Keratinocyte (primary cell): ENCODE measurements at regions not wholly inside any gene's neighbourhood (a gene's known extent, or its start where the extent isn't known, plus 50 kb on each side); places are given as distances from the start of the nearest gene placed in this dataset.

Experiments
- DNase-seq: peaks from one replicate; pipeline ENCODE4 v3.0.0-alpha.2; 2011; ENCODE audit warnings: low read depth, missing footprints, low spot score
- FAIRE-seq: peaks from 2 replicates; lab custom pipeline; 2011; peaks lifted over from hg19 to GRCh38; lab: Jason Lieb, UNC
- H2AFZ ChIP-seq: 2 replicates; pipeline ENCODE4 v1.6.0; 2012; ENCODE audit warnings: low read length, control low read depth, inconsistent platforms; ENCODE audit not compliant: control insufficient read depth
- H3K27ac ChIP-seq: 2 replicates; pipeline ENCODE4 v1.5.1; 2011; ENCODE audit warnings: low read length; ENCODE audit not compliant: control insufficient read depth, insufficient read depth
- H3K27me3 ChIP-seq: 3 replicates; pipeline ENCODE4 v1.6.0; 2011; ENCODE audit warnings: low read length; ENCODE audit not compliant: control insufficient read depth, insufficient read depth; ENCODE audit errors: extremely low read depth
- H3K36me3 ChIP-seq, 2 experiments: 2 replicates in 1 of 2; 3 replicates in 1 of 2; pipeline ENCODE4 v1.5.1; 2011; ENCODE audit warnings: low read length in 2 of 2, mild to moderate bottlenecking in 1 of 2; ENCODE audit not compliant: control insufficient read depth in 2 of 2, insufficient read depth in 2 of 2; ENCODE audit errors: extremely low read depth in 1 of 2
- H3K4me1 ChIP-seq: 3 replicates; pipeline ENCODE4 v1.5.1; 2011; ENCODE audit warnings: low read length; ENCODE audit not compliant: control insufficient read depth, insufficient read depth; ENCODE audit errors: extremely low read depth
- H3K4me2 ChIP-seq: 3 replicates; pipeline ENCODE4 v1.6.0; 2011; ENCODE audit warnings: low read depth, low read length; ENCODE audit not compliant: control insufficient read depth, insufficient read depth; ENCODE audit errors: extremely low read depth
- H3K4me3 ChIP-seq, 3 experiments: fragments of 200-600 bp in 1 of 3; sonication (generic) in 1 of 3; 2 replicates in 2 of 3; 3 replicates in 1 of 3; pipeline ENCODE4 v1.5.1; 2011 to 2016; ENCODE audit warnings: low read length in 3 of 3, mild to moderate bottlenecking in 3 of 3, control low read depth in 2 of 3, inconsistent platforms in 1 of 3, low read depth in 1 of 3, mixed read lengths in 1 of 3, mixed run types in 1 of 3, moderate library complexity in 1 of 3; ENCODE audit not compliant: control insufficient read depth in 2 of 3, insufficient read depth in 2 of 3; ENCODE audit errors: extremely low read depth in 1 of 3
- H3K79me2 ChIP-seq: 2 replicates; pipeline ENCODE4 v1.6.0; 2012; ENCODE audit warnings: low read length; ENCODE audit not compliant: control insufficient read depth, insufficient read depth
- H3K9ac ChIP-seq: 3 replicates; pipeline ENCODE4 v1.6.0; 2011; ENCODE audit warnings: low read length; ENCODE audit not compliant: control insufficient read depth, insufficient read depth; ENCODE audit errors: extremely low read depth
- H3K9me1 ChIP-seq: 3 replicates; pipeline ENCODE4 v1.6.0; 2011; ENCODE audit warnings: low read length; ENCODE audit not compliant: control insufficient read depth, insufficient read depth; ENCODE audit errors: extremely low read depth
- H3K9me3 ChIP-seq: 2 replicates; pipeline ENCODE4 v1.5.1; 2012; ENCODE audit warnings: low read depth, low read length; ENCODE audit not compliant: control insufficient read depth
- H4K20me1 ChIP-seq: 3 replicates; pipeline ENCODE4 v1.6.0; 2011; ENCODE audit warnings: low read length; ENCODE audit not compliant: control insufficient read depth, insufficient read depth; ENCODE audit errors: extremely low read depth
- CTCF ChIP-seq, 3 experiments: IDR thresholded peaks in 1 of 3; conservative IDR thresholded peaks in 1 of 3; optimal IDR thresholded peaks in 1 of 3; 2 replicates in 2 of 3; 3 replicates in 1 of 3; pipeline versions ENCODE3 to v1.5.1; 2011; ENCODE audit warnings: low read length in 3 of 3, mild to moderate bottlenecking in 3 of 3, moderate library complexity in 2 of 3, control low read depth in 1 of 3, inconsistent platforms in 1 of 3; ENCODE audit not compliant: insufficient read depth in 2 of 3; ENCODE audit errors: extremely low read depth in 1 of 3
- EZH2 ChIP-seq: IDR thresholded peaks from one replicate; pipeline ENCODE4 v1.6.1; 2012; ENCODE audit warnings: inconsistent platforms, mild to moderate bottlenecking, low read length, moderate library complexity
- dilution Hi-C: fragments of 300-500 bp; cut with MboI; formaldehyde crosslinking; loops from one replicate; pipeline ENCODE4 v1.7.0; 2020; ENCODE audit warnings: low sequenced_read_pairs; ENCODE audit not compliant: extremely low pct_ligation_motif_present

DNA sequence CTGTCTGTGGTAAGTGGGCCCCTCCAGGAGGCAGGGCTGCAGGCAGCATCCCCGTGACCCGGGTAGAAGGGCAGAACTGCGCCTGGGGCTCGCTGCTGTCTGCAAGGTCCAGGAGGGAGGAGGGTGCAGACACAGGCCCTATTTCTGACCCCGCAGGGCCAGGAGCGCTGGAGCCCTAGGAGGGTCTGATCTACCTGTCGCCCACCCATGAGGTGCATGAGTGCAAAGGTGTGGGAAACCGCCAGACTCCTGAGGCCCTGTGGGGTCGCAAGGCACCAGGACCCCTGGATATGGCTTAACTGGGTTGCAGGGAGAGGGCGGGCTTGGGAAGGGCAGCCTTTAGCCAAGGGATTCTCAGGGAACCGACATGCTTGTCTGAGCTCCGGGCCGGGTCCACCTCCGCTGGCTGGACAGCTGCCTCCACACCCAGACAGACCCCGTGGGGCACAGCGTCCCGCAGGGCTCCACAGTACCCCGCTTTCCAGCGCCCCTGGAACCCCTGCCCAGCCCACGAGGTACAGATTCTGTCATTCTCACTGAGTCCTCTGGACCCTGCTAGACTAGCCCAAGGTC, 72.9 kb upstream of the TSPAN11 start:
- Histone ChIP-seq H4K20me1 (no peaks in the 10 kb centered on the region), H3K27ac (no peak overlapping the region), H3K9ac (no peak overlapping the region), H3K9me3 (no peaks in the 10 kb centered on the region), H3K9me1 (no peaks in the 10 kb centered on the region), H3K4me1 (peaks cover 5% of the 10 kb centered on the region), H3K36me3 (no peaks in the 10 kb centered on the region), H3K79me2 (no peaks in the 10 kb centered on the region), H3K27me3 (no peaks in the 10 kb centered on the region), H3K4me3 (no peak overlapping the region), H2AFZ (no peak overlapping the region), H3K4me2 (no peak overlapping the region)
- no peak for DNase-seq
- no peak for TF ChIP-seq EZH2
- dilution Hi-C loops, result no loop called here
- no peak for FAIRE-seq

DNA sequence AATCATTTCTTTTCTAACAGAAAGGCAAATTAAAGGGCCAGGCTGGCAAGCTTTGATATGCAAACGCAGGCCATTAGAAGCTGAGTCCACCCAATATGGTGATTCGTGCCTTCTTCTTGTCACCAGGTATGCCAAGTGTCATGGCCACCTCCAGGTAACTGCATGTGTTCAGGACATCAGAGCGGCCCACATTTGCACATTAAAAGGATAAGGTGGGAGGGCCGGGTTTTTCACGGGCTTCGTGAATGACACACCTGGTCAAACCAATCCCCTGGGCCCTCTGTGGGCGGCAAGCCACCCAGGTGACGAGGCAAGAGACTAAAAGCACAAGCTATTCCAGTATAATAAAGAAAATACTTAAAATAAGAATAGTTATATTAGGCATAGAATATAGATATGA, 75.9 kb upstream of the TSPAN11 start:
- Histone ChIP-seq H3K9ac (no peak overlapping the region), H3K9me3 (no peaks in the 10 kb centered on the region), H3K27me3 (no peaks in the 10 kb centered on the region), H3K4me2 (no peak overlapping the region), H3K9me1 (no peaks in the 10 kb centered on the region), H3K4me1 (peaks cover 5% of the 10 kb centered on the region), H4K20me1 (no peaks in the 10 kb centered on the region), H3K27ac (no peak overlapping the region), H2AFZ (no peak overlapping the region), H3K36me3 (no peaks in the 10 kb centered on the region), H3K79me2 (no peaks in the 10 kb centered on the region), H3K4me3 (no peak overlapping the region)
- DNase-seq (no peak), FAIRE-seq (no peak)
- TF ChIP-seq CTCF (optimal IDR thresholded peaks at IDR 0.05 in 1 of 3, IDR thresholded peaks at IDR 0.05 in 1 of 3, conservative IDR thresholded peaks at IDR 0.05 in 1 of 3; ENCODE audit: extremely low read depth in 1 of 3, insufficient read depth in 2 of 3, low read length in 3 of 3), result no peak
- TF ChIP-seq EZH2, result no peak
- dilution Hi-C loops, result no loop called here

DNA sequence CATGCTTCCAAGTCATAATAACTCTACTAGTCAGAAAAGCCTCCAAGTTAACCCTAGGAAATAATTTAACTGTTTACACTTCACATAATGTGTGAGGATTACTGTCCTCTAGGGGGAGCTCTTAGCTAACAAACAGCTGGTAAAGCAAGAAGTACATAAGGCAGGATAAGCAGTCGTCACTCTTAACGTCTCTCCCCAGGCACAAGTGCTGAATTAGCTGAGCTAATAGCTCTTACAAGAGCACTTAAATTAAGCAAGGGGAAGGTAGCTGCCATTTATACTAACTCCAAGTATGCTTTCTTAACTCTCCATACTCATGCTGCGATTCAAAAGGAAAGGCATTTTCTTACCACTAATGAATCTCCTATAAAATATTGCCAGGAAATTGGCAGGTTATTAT, 79.3 kb upstream of the TSPAN11 start:
- no peak overlapping the region for H3K4me2 ChIP-seq
- no peak overlapping the region for H3K27ac ChIP-seq
- H3K79me2 ChIP-seq, result no peaks in the 10 kb centered on the region
- H3K4me3 ChIP-seq, result no peak overlapping the region
- no peaks in the 10 kb centered on the region for H4K20me1 ChIP-seq
- no peaks in the 10 kb centered on the region for H3K9me3 ChIP-seq
- H3K27me3 ChIP-seq, result no peaks in the 10 kb centered on the region
- no peaks in the 10 kb centered on the region for H3K9me1 ChIP-seq
- H2AFZ ChIP-seq, result no peak overlapping the region
- H3K4me1 ChIP-seq, result peaks cover 7% of the 10 kb centered on the region
- FAIRE-seq (peak; percentile 87), DNase-seq (peak; percentile 70)
- H3K9ac ChIP-seq, result no peak overlapping the region
- dilution Hi-C loops, result no loop called here
- no peaks in the 10 kb centered on the region for H3K36me3 ChIP-seq
- TF ChIP-seq EZH2 (no peak), CTCF (optimal IDR thresholded peaks at IDR 0.05 in 1 of 3, IDR thresholded peaks at IDR 0.05 in 1 of 3, conservative IDR thresholded peaks at IDR 0.05 in 1 of 3; ENCODE audit: extremely low read depth in 1 of 3, insufficient read depth in 2 of 3, low read length in 3 of 3) (peak; percentile 43 to 72 (median 49))
